Prostate gland (tissue), 2 donors: ENCODE measurements at regions not wholly inside any gene's neighbourhood (a gene's known extent, or its start where the extent isn't known, plus 50 kb on each side); places are given as distances from the start of the nearest gene placed in this dataset.

Experiments
- DNase-seq: peaks from one replicate; pipeline ENCODE4 v3.0.0-alpha.2; 2019; ENCODE audit warnings: low spot score
- H3K27ac ChIP-seq, 2 donors: fragments of 200-600 bp; sonication (generic); 2 replicates each; pipeline ENCODE4 v1.5.1; 2017 to 2019
- H3K27me3 ChIP-seq: fragments of 200-600 bp; sonication (generic); replicated peaks from 2 replicates; pipeline ENCODE4 v1.5.1; 2019; ENCODE audit not compliant: insufficient read depth
- H3K36me3 ChIP-seq, 2 donors: fragments of 200-600 bp; sonication (generic); 1 replicate in 1 of 2; 2 replicates in 1 of 2; pipeline versions ENCODE4 v1.5.1 to v1.8.1; 2017 to 2019
- H3K4me1 ChIP-seq: fragments of 200-600 bp; sonication (generic); replicated peaks from 2 replicates; pipeline ENCODE4 v1.5.1; 2019
- H3K4me3 ChIP-seq, 2 donors: fragments of 200-600 bp; sonication (generic); 2 replicates each; pipeline ENCODE4 v1.5.1; 2017 to 2019
- H3K9me3 ChIP-seq: fragments of 200-600 bp; sonication (generic); 2 replicates; pipeline ENCODE4 v1.5.1; 2017
- POLR2A ChIP-seq: fragments of 450-650 bp; IDR thresholded peaks from one replicate; pipeline ENCODE4 v1.6.1; 2016; ENCODE audit warnings: antibody characterized with exemption, mild to moderate bottlenecking
- POLR2AphosphoS5 ChIP-seq: sonication (generic); formaldehyde crosslinking; IDR thresholded peaks from one replicate; pipeline ENCODE4 v1.6.1; 2017; ENCODE audit warnings: antibody characterized with exemption
- WGBS: methylation state at CpG from one replicate; pipeline ENCODE4 v1.1.5; 2018; 5-methylcytosine and 5-hydroxymethylcytosine counted together
- intact Hi-C: fragments of 100-400 bp; cut with DNase I; formaldehyde crosslinking; loops from one replicate; pipeline ENCODE4 v1.14.2; 2022
- TF ChIP-seq, protein P1 (sequence below), 4 experiments: fragments of 200-600 bp in 2 of 4; fragments of 450-650 bp in 2 of 4; sonication (generic) in 2 of 4; IDR thresholded peaks; 1 replicate in 3 of 4; 2 replicates in 1 of 4; pipeline ENCODE4 v1.5.1; 2016 to 2019; ENCODE audit warnings: antibody characterized with exemption in 4 of 4, mild to moderate bottlenecking in 2 of 4, moderate library complexity in 2 of 4

DNA sequence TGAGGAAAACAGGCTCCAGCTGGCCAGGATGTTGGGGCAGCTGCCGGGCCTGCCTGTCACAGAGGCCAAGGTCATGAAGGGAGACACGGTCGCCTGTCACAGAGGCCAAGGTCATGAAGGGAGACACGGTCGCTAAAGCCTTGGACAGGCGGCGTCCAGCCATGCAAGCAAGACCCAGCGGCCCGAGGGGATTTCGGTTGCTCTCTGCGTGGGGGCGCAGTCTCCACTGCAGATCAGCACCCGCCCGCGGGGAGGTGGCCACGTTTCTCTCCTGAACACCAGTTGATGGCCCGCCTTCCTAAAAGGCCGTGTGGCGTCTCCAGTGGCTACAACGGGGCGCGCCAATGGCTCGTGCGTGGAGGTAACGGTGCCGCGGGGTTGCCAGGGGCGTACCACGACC lies 67.0 kb upstream of the PCGF5 start:
- TF ChIP-seq POLR2AphosphoS5 (no peak), POLR2A (no peak)
- TF ChIP-seq, protein P1, sequence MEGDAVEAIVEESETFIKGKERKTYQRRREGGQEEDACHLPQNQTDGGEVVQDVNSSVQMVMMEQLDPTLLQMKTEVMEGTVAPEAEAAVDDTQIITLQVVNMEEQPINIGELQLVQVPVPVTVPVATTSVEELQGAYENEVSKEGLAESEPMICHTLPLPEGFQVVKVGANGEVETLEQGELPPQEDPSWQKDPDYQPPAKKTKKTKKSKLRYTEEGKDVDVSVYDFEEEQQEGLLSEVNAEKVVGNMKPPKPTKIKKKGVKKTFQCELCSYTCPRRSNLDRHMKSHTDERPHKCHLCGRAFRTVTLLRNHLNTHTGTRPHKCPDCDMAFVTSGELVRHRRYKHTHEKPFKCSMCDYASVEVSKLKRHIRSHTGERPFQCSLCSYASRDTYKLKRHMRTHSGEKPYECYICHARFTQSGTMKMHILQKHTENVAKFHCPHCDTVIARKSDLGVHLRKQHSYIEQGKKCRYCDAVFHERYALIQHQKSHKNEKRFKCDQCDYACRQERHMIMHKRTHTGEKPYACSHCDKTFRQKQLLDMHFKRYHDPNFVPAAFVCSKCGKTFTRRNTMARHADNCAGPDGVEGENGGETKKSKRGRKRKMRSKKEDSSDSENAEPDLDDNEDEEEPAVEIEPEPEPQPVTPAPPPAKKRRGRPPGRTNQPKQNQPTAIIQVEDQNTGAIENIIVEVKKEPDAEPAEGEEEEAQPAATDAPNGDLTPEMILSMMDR (IDR thresholded peaks at IDR 0.05) = no peak
- WGBS = 95% methylated on average over 27 of the region's 29 CpGs
- no peaks in the 10 kb centered on the region for H3K9me3 ChIP-seq
- H3K4me1 ChIP-seq = no peaks in the 10 kb centered on the region
- no peak overlapping the region for H3K27ac ChIP-seq
- no peak overlapping the region for H3K4me3 ChIP-seq
- no peaks in the 10 kb centered on the region for H3K27me3 ChIP-seq
- DNase-seq = no peak
- no peaks in the 10 kb centered on the region for H3K36me3 ChIP-seq
- intact Hi-C loops = no loop called here

DNA sequence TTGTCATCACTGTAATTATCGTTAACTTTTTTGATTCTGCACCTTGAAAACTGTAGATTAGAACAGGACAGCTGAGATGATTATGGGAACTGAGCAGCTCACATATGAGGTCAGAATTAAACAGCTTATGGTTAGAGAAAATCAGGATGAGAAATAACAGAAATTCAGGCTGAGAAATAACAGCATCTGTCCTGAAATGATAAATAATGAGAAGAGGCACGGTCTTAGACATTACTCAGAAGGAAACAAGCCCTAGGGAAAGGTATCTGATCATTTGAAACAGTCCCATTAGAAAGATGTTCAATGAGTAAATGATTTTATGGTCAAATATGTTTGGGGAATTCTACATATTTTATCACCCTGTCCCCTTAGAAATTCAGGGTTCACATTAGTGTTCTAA lies 65.6 kb upstream of the PCGF5 start:
- Histone ChIP-seq H3K36me3 (no peaks in the 10 kb centered on the region), H3K27me3 (no peaks in the 10 kb centered on the region), H3K4me3 (no peak overlapping the region), H3K9me3 (no peaks in the 10 kb centered on the region), H3K27ac (no peak overlapping the region), H3K4me1 (no peaks in the 10 kb centered on the region)
- TF ChIP-seq POLR2AphosphoS5 (no peak), POLR2A (no peak)
- TF ChIP-seq, protein P1 (IDR thresholded peaks at IDR 0.05) = no peak
- WGBS = 87% methylated on average over 2 of the region's 2 CpGs
- DNase-seq = no peak
- intact Hi-C loops = no loop called here

DNA sequence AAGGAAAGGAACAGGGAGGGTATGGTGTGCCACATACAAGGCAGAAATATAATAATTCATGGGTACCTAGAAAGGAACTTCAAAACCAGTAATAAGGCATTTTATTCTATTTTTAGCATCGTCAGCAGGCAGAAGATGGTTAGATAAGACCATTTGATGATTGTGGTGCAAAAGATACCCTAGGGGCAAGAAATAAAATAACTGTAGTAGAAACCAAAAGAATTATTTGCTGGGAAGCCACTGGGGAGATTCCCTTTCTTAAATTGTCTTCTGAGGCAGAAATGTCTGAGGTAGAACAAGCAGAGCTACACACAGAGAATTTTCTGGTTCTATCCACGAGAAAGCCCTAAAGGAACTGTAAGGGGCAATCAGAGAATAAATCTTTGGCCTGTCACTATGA lies 64.3 kb upstream of the PCGF5 start:
- Histone ChIP-seq H3K27ac (no peak overlapping the region), H3K4me3 (no peak overlapping the region), H3K27me3 (no peaks in the 10 kb centered on the region), H3K36me3 (no peaks in the 10 kb centered on the region), H3K4me1 (no peaks in the 10 kb centered on the region), H3K9me3 (no peaks in the 10 kb centered on the region)
- intact Hi-C loops = no loop called here
- 64% methylated on average over 2 of the region's 2 CpGs for WGBS
- TF ChIP-seq POLR2A (no peak), POLR2AphosphoS5 (no peak)
- TF ChIP-seq, protein P1 (IDR thresholded peaks at IDR 0.05) = no peak
- DNase-seq = no peak

DNA sequence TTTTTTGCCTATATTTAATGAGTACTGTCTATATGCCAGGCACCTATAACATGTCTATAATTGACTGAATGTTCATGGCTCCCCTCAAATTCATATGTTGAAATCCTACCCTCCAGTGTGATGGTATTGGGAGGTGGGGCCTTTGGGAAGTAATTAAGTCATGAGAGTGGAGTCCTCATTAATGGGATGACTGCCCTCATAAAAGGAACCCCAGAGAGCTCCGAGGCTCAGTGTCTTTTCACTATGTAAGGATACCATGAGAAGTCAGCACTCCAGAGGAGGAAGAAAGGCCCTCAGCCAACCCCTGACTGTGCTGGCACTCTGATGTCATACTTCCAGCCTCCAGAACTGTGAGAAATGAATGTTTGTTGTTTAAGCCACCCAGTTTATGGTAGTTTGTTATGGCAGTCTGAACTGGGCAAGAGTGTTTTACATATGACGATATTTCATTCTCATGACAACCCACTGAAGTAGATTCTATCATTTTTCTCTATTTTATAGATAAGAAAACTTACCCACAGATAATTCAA lies 61.1 kb upstream of the PCGF5 start:
- TF ChIP-seq POLR2AphosphoS5 = no peak
- Histone ChIP-seq H3K4me3 (no peak overlapping the region), H3K9me3 (no peaks in the 10 kb centered on the region), H3K4me1 (no peaks in the 10 kb centered on the region), H3K27me3 (no peaks in the 10 kb centered on the region), H3K27ac (no peak overlapping the region), H3K36me3 (no peaks in the 10 kb centered on the region)
- intact Hi-C loops = no loop called here
- DNase-seq = no peak
- 78% methylated on average over 2 of the region's 2 CpGs for WGBS

DNA sequence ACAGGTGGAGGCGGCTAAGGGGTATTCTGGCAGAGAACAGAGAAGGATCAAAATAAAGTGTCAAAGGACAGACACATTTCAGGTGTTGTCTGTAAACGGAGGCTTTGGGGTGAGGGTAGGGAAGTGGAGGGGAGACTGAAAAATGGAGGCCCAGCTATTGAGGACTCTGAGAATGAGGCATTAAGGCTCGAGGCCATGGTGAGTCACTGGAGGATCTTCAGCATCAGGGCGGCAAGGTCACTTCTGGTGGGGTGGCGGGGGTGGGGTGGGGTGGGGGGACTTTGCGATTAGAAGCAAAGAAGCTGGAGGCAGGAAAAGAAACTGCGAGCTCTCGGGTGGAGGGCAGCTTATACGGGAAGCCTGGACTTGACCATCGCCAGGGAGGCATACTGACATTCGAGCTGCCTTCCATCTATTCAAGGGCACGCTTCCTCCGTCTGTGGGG lies 58.4 kb upstream of the PCGF5 start:
- Histone ChIP-seq H3K36me3 (no peaks in the 10 kb centered on the region), H3K27me3 (no peaks in the 10 kb centered on the region), H3K4me3 (peak overlapping the region; percentile 88 to 89), H3K4me1 (no peaks in the 10 kb centered on the region), H3K9me3 (no peaks in the 10 kb centered on the region), H3K27ac (peak overlapping the region; percentile 89 to 94)
- TF ChIP-seq POLR2AphosphoS5 (no peak), POLR2A (no peak)
- TF ChIP-seq, protein P1 (IDR thresholded peaks at IDR 0.05) = no peak
- intact Hi-C loops = loop anchor here (2.0 to 10.0 kb wide), 2 partner anchors 59 to 247 kb away; partner anchors contain the start of gene PCGF5
- no peak for DNase-seq
- 8% methylated on average over 13 of the region's 13 CpGs for WGBS
